HepG2 (cell line): ENCODE measurements at regions not wholly inside any gene's neighbourhood (a gene's known extent, or its start where the extent isn't known, plus 50 kb on each side); places are given as distances from the start of the nearest gene placed in this dataset.

Experiments used
- ATAC-seq: fragments of 200-7000 bp; cut with Tn5 transposase; 3 replicates; pipeline ENCODE4 v1.9.1; 2020; ENCODE audit warnings: mild to moderate bottlenecking, moderate library complexity
- BruUV-seq: library from RNA; stranded (reverse); fragments of 400-500 nt; replicated peaks from 2 replicates; lab custom pipeline; 2021; lab: Mats Ljungman, UMichigan
- CTCF ChIA-PET: fragments of 300-600 bp; formaldehyde crosslinking; extraction: SDS; loops from one replicate; lab custom pipeline; 2021; ENCODE audit warnings: low total read pairs, inconsistent platforms, low intra/inter-chr PET ratio; lab: Yijun Ruan, JAX
- POLR2A ChIA-PET: fragments of 350-600 bp; sonication (Branson Sonifier 250); formaldehyde crosslinking; loops from one replicate; lab custom pipeline; 2020; ENCODE audit warnings: antibody characterized with exemption, inconsistent platforms; lab: Yijun Ruan, JAX
- DNase-seq: peaks from one replicate; pipeline ENCODE4 v3.0.0-alpha.2; 2015; ENCODE audit warnings: low spot score
- FAIRE-seq: peaks from 3 replicates; lab custom pipeline; 2011; peaks lifted over from hg19 to GRCh38; lab: Jason Lieb, UNC
- H2AFZ ChIP-seq: one replicate; pipeline ENCODE4 v1.6.1; 2011; ENCODE audit warnings: low read length, inconsistent platforms
- H3K27ac ChIP-seq: fragments of 300-600 bp; 3 replicates; pipeline ENCODE4 v1.8.0; 2011; ENCODE audit warnings: mixed run types, mild to moderate bottlenecking, mixed read lengths, low read length, inconsistent platforms; ENCODE audit not compliant: insufficient read depth; ENCODE audit errors: extremely low read length
- H3K27me3 ChIP-seq, 2 experiments: fragments of 200-600 bp in 1 of 2; 2 replicates in 1 of 2; 3 replicates in 1 of 2; pipeline versions ENCODE4 v1.6.0 to v1.8.0; 2011; ENCODE audit warnings: low read length in 2 of 2, mild to moderate bottlenecking in 2 of 2, moderate library complexity in 2 of 2, inconsistent platforms in 1 of 2; ENCODE audit not compliant: insufficient read depth in 2 of 2, control insufficient read depth in 1 of 2
- H3K36me3 ChIP-seq, 2 experiments: fragments of 200-600 bp in 1 of 2; replicated peaks in 1 of 2; 2 replicates in 1 of 2; 3 replicates in 1 of 2; pipeline versions ENCODE4 v1.5.1 to v1.8.0; 2011; ENCODE audit warnings: low read length in 2 of 2, inconsistent platforms in 1 of 2; ENCODE audit not compliant: insufficient read depth in 2 of 2, control insufficient read depth in 1 of 2
- H3K4me1 ChIP-seq: 2 replicates; pipeline ENCODE4 v1.5.1; 2012; ENCODE audit warnings: low read length, inconsistent platforms; ENCODE audit not compliant: insufficient read depth
- H3K4me2 ChIP-seq: 2 replicates; pipeline ENCODE4 v1.6.0; 2011; ENCODE audit warnings: low read depth, low read length, inconsistent platforms
- H3K4me3 ChIP-seq, 3 experiments: fragments of 200-600 bp in 1 of 3; sonication (generic), shearing (Covaris generic) in 1 of 3; replicated peaks in 1 of 3; 2 replicates each; pipeline ENCODE4 v1.5.1; 2011 to 2016; ENCODE audit warnings: low read length in 3 of 3, inconsistent platforms in 2 of 3, low read depth in 2 of 3, mild to moderate bottlenecking in 2 of 3, control low read depth in 1 of 3, mixed read lengths in 1 of 3; ENCODE audit not compliant: insufficient read depth in 1 of 3
- H3K79me2 ChIP-seq: one replicate; pipeline ENCODE4 v1.6.1; 2011; ENCODE audit warnings: low read length, inconsistent platforms; ENCODE audit not compliant: insufficient read depth
- H3K9ac ChIP-seq: 2 replicates; pipeline ENCODE4 v1.6.0; 2011; ENCODE audit warnings: mild to moderate bottlenecking, low read depth, low read length, inconsistent platforms; ENCODE audit not compliant: insufficient read depth
- H3K9me3 ChIP-seq: 2 replicates; pipeline ENCODE4 v1.5.1; 2012; ENCODE audit warnings: mild to moderate bottlenecking, low read length
- H4K20me1 ChIP-seq: 2 replicates; pipeline ENCODE4 v1.6.0; 2011; ENCODE audit warnings: inconsistent platforms, mild to moderate bottlenecking, low read length, moderate library complexity; ENCODE audit not compliant: insufficient read depth
- CEBPB ChIP-seq: IDR thresholded peaks from 2 replicates; pipeline ENCODE4 v1.6.1; 2011; ENCODE audit warnings: low read depth, low read length, improper control_type of control experiment, borderline replicate concordance
- CREB1 ChIP-seq, 2 experiments: fragments of 450-650 bp in 1 of 2; IDR thresholded peaks; 2 replicates each; pipeline ENCODE4 v1.6.1; 2016 to 2017; ENCODE audit warnings: control low read depth in 1 of 2, mild to moderate bottlenecking in 1 of 2, missing compliant biosample characterization in 1 of 2, missing genetic modification characterization in 1 of 2
- GABPB1 ChIP-seq: IDR thresholded peaks from 2 replicates; pipeline ENCODE4 v1.6.1; 2016; ENCODE audit warnings: mild to moderate bottlenecking, missing genetic modification reagents, moderate library complexity, missing compliant biosample characterization
- IRX3 ChIP-seq: sonication (generic); formaldehyde crosslinking; IDR thresholded peaks from 2 replicates; pipeline ENCODE4 v1.8.1; 2023; ENCODE audit warnings: mild to moderate bottlenecking, low read depth, missing genetic modification reagents, borderline replicate concordance
- KMT2B ChIP-seq: IDR thresholded peaks from 2 replicates; pipeline ENCODE4 v1.6.1; 2016; ENCODE audit warnings: missing genetic modification reagents, missing compliant biosample characterization
- MYNN ChIP-seq: sonication (generic); formaldehyde crosslinking; IDR thresholded peaks from 2 replicates; pipeline ENCODE4 v1.4.0; 2020; ENCODE audit warnings: mild to moderate bottlenecking, low read depth, missing genetic modification reagents
- NFE2 ChIP-seq: sonication (generic); formaldehyde crosslinking; IDR thresholded peaks from 2 replicates; pipeline ENCODE4 v1.4.0; 2020; ENCODE audit warnings: missing genetic modification reagents
- RARG ChIP-seq: sonication (generic); formaldehyde crosslinking; IDR thresholded peaks from 2 replicates; pipeline ENCODE4 v1.4.0; 2020; ENCODE audit warnings: low read depth, mild to moderate bottlenecking, missing genetic modification reagents
- THAP8 ChIP-seq: sonication (generic); formaldehyde crosslinking; IDR thresholded peaks from 2 replicates; pipeline ENCODE4 v1.5.1; 2020; ENCODE audit warnings: missing genetic modification reagents, mild to moderate bottlenecking, borderline replicate concordance
- ZFAT ChIP-seq: sonication (generic); formaldehyde crosslinking; conservative IDR thresholded peaks from 2 replicates; pipeline ENCODE4 v1.8.1; 2023; ENCODE audit warnings: missing genetic modification reagents, inconsistent platforms
- ZKSCAN1 ChIP-seq: fragments of 150-350 bp; IDR thresholded peaks from 2 replicates; pipeline ENCODE4 v1.6.1; 2014; ENCODE audit warnings: low read length
- ZNF101 ChIP-seq: sonication (generic); formaldehyde crosslinking; IDR thresholded peaks from 2 replicates; pipeline ENCODE4 v1.4.0; 2020; ENCODE audit warnings: mild to moderate bottlenecking, low read depth, missing genetic modification reagents, borderline replicate concordance
- ZNF30 ChIP-seq: sonication (generic); formaldehyde crosslinking; IDR thresholded peaks from 2 replicates; pipeline ENCODE4 v1.5.0; 2020; ENCODE audit warnings: mild to moderate bottlenecking, missing genetic modification reagents
- ZNF547 ChIP-seq: sonication (generic); formaldehyde crosslinking; IDR thresholded peaks from 2 replicates; pipeline ENCODE4 v1.5.1; 2020; ENCODE audit warnings: mild to moderate bottlenecking, missing genetic modification reagents
- WGBS: methylation state at CpG from one replicate; pipeline ENCODE4 v1.1.6; 2017; ENCODE audit warnings: low lambda C conversion rate; 5-methylcytosine and 5-hydroxymethylcytosine counted together
- in situ Hi-C: cut with HindIII; loops from 2 replicates; pipeline ENCODE4 v1.10.0; 2017; ENCODE audit warnings: low pct_unique_long_range_greater_than_20kb; ENCODE audit not compliant: extremely low pct_ligation_motif_present
- intact Hi-C: fragments of 100-400 bp; cut with micrococcal nuclease; formaldehyde crosslinking; loops from one replicate; pipeline ENCODE4 v1.10.0; 2022; ENCODE audit not compliant: unreplicated experiment

- intact Hi-C loops: no loop called here
- 25% methylated on average over 12 of the region's 12 CpGs for WGBS
- CTCF ChIA-PET: no interaction called here
These were observed 265.4 kb upstream of the CDH4 start for GRCh38 chr20:60986506-60987156.

GRCh38 chr20:60990061-60990460, 262.0 kb upstream of the CDH4 start:
- Histone ChIP-seq H3K4me2 (no peak overlapping the region), H3K79me2 (no peaks in the 10 kb centered on the region), H3K36me3 (no peaks in the 10 kb centered on the region), H3K9ac (no peak overlapping the region), H3K4me1 (no peaks in the 10 kb centered on the region), H3K27me3 (peaks cover 1 to 23% of the 10 kb centered on the region in 2 experiments; a peak in 2 of 5 replicates), H4K20me1 (no peaks in the 10 kb centered on the region), H2AFZ (no peak overlapping the region), H3K4me3 (no peak overlapping the region), H3K9me3 (no peaks in the 10 kb centered on the region), H3K27ac (no peak overlapping the region)
- FAIRE-seq (no peak), ATAC-seq (no peak), DNase-seq (no peak)
- BruUV-seq: no TSS peak
- WGBS: 11% methylated on average over 10 of the region's 10 CpGs
- intact Hi-C loops (no loop called here), in situ Hi-C loops (no loop called here)
- TF ChIP-seq ZNF101 (CRISPR knock-in tag) (no peak), THAP8 (CRISPR knock-in tag) (no peak), GABPB1 (CRISPR knock-in tag) (no peak), ZFAT (CRISPR knock-in tag) (no peak), ZKSCAN1 (no peak), MYNN (CRISPR knock-in tag) (no peak), KMT2B (CRISPR knock-in tag) (no peak), RARG (CRISPR knock-in tag) (no peak), ZNF547 (CRISPR knock-in tag) (no peak), IRX3 (no peak), ZNF30 (CRISPR knock-in tag) (no peak)
- ChIA-PET CTCF (no interaction called here), POLR2A (no interaction called here)

More at GRCh38 chr20:60986506-60987156, 265.4 kb upstream of the CDH4 start:
- no peaks in the 10 kb centered on the region for H3K4me1 ChIP-seq
- no peak for ATAC-seq
- in situ Hi-C loops: no loop called here
- no TSS peak for BruUV-seq
- no peak overlapping the region for H3K9ac ChIP-seq
- POLR2A ChIA-PET: no interaction called here
- no peak overlapping the region for H3K27ac ChIP-seq
- H3K4me2 ChIP-seq: no peak overlapping the region
- no peaks in the 10 kb centered on the region for H3K36me3 ChIP-seq
- peaks cover 1 to 17% of the 10 kb centered on the region in 2 experiments; a peak in 2 of 5 replicates for H3K27me3 ChIP-seq
- no peak for FAIRE-seq
- no peak overlapping the region for H2AFZ ChIP-seq
- DNase-seq: no peak
- no peak overlapping the region for H3K4me3 ChIP-seq
- no peaks in the 10 kb centered on the region for H3K79me2 ChIP-seq
- TF ChIP-seq CEBPB (no peak), NFE2 (CRISPR knock-in tag) (no peak), CREB1 (IDR thresholded peaks at IDR 0.05) (peak; percentile 47; the same call in 1 of the 2 replicates), CREB1 (CRISPR knock-in tag; IDR thresholded peaks at IDR 0.05) (no peak)
- H4K20me1 ChIP-seq: no peaks in the 10 kb centered on the region
- H3K9me3 ChIP-seq: no peaks in the 10 kb centered on the region
